GM23338 (cell line): ENCODE measurements at regions not wholly inside any gene's neighbourhood (a gene's known extent, or its start where the extent isn't known, plus 50 kb on each side); places are given as distances from the start of the nearest gene placed in this dataset.

ENCODE experiments used
- ATAC-seq: fragments of 200-7000 bp; cut with Tn5 transposase; 3 replicates; pipeline ENCODE4 v1.9.1; 2020
- DNase-seq: peaks from one replicate; pipeline ENCODE4 v3.0.0-alpha.2; 2015; ENCODE audit warnings: low spot score
- H2AFZ ChIP-seq: fragments of 200-600 bp; sonication (generic); 2 replicates; pipeline ENCODE4 v1.8.0; 2016; ENCODE audit warnings: antibody characterized with exemption, mild to moderate bottlenecking, moderate library complexity
- H3F3A ChIP-seq: fragments of 200-600 bp; sonication (generic); replicated peaks from 2 replicates; pipeline ENCODE4 v1.8.0; 2017; ENCODE audit warnings: antibody characterized with exemption, mixed run types, low read depth
- H3K27ac ChIP-seq: fragments of 200-600 bp; sonication (generic); 2 replicates; pipeline ENCODE4 v1.6.1; 2016; ENCODE audit warnings: low read depth
- H3K27me3 ChIP-seq: fragments of 200-600 bp; sonication (generic); 2 replicates; pipeline ENCODE4 v1.8.0; 2016; ENCODE audit warnings: mild to moderate bottlenecking, mixed run types, moderate library complexity; ENCODE audit not compliant: insufficient read depth
- H3K36me3 ChIP-seq: fragments of 200-600 bp; sonication (generic); 2 replicates; pipeline ENCODE4 v1.8.0; 2016; ENCODE audit warnings: mild to moderate bottlenecking; ENCODE audit not compliant: insufficient read depth
- H3K4me1 ChIP-seq: fragments of 200-600 bp; sonication (generic); 2 replicates; pipeline ENCODE4 v1.8.0; 2016; ENCODE audit warnings: mild to moderate bottlenecking, moderate library complexity; ENCODE audit not compliant: insufficient read depth
- H3K4me2 ChIP-seq: fragments of 200-600 bp; sonication (generic); 2 replicates; pipeline ENCODE4 v1.7.1; 2017; ENCODE audit warnings: mixed run types
- H3K4me3 ChIP-seq: fragments of 200-600 bp; sonication (generic); 2 replicates; pipeline ENCODE4 v1.6.1; 2016; ENCODE audit warnings: mixed run types
- H3K79me2 ChIP-seq: fragments of 200-600 bp; sonication (generic); replicated peaks from 2 replicates; pipeline ENCODE4 v1.8.0; 2017; ENCODE audit warnings: mild to moderate bottlenecking; ENCODE audit not compliant: insufficient read depth
- H3K9me2 ChIP-seq: fragments of 200-600 bp; sonication (generic); 2 replicates; pipeline ENCODE4 v1.8.0; 2017; ENCODE audit not compliant: insufficient read depth
- H4K20me1 ChIP-seq: fragments of 200-600 bp; sonication (generic); replicated peaks from 2 replicates; pipeline ENCODE4 v1.8.0; 2017; ENCODE audit warnings: mild to moderate bottlenecking; ENCODE audit not compliant: insufficient read depth
- H3K27ac Mint-ChIP-seq: 2 replicates; pipeline ENCODE4 v1.8.0; 2020; ENCODE audit warnings: inconsistent platforms, mild to moderate bottlenecking, moderate library complexity, mixed read lengths
- H3K27me3 Mint-ChIP-seq: 3 replicates; pipeline ENCODE4 v1.8.0; 2022; ENCODE audit warnings: low read depth, mild to moderate bottlenecking, moderate library complexity, mixed read lengths, inconsistent platforms; ENCODE audit not compliant: insufficient read depth, poor library complexity
- H3K36me3 Mint-ChIP-seq: 3 replicates; pipeline ENCODE4 v1.8.0; 2021; ENCODE audit warnings: low read depth, mild to moderate bottlenecking, inconsistent platforms, moderate library complexity, mixed read lengths
- H3K4me1 Mint-ChIP-seq: 3 replicates; pipeline ENCODE4 v1.8.0; 2020; ENCODE audit warnings: mild to moderate bottlenecking, inconsistent platforms, mixed read lengths
- H3K4me3 Mint-ChIP-seq: 3 replicates; pipeline ENCODE4 v1.8.0; 2021; ENCODE audit warnings: moderate library complexity, mild to moderate bottlenecking, inconsistent platforms, mixed read lengths
- H3K9me3 Mint-ChIP-seq: 3 replicates; pipeline ENCODE4 v1.8.0; 2020; ENCODE audit warnings: moderate library complexity, mild to moderate bottlenecking, inconsistent platforms, mixed read lengths
- EZH2 ChIP-seq: fragments of 200-600 bp; sonication (generic); IDR thresholded peaks from one replicate; pipeline ENCODE4 v1.8.0; 2017; ENCODE audit warnings: antibody characterized with exemption, mild to moderate bottlenecking, low read depth; ENCODE audit not compliant: unreplicated experiment
- EZH2phosphoT487 ChIP-seq: fragments of 200-600 bp; sonication (generic); IDR thresholded peaks from one replicate; pipeline ENCODE4 v1.8.1; 2018; ENCODE audit warnings: antibody characterized with exemption; ENCODE audit not compliant: unreplicated experiment
- JUNB ChIP-seq: IDR thresholded peaks from one replicate; pipeline ENCODE4 v1.6.1; 2016; ENCODE audit warnings: antibody characterized with exemption; ENCODE audit not compliant: unreplicated experiment
- NANOG ChIP-seq: IDR thresholded peaks from 2 replicates; pipeline ENCODE4 v1.6.1; 2016; ENCODE audit warnings: antibody characterized with exemption, borderline replicate concordance
- POLR2AphosphoS5 ChIP-seq: IDR thresholded peaks from 2 replicates; pipeline ENCODE4 v1.6.1; 2016; ENCODE audit warnings: antibody characterized with exemption, low read depth
- ZNF114 ChIP-seq: fragments of 250-450 bp; sonication (Bioruptor Pico); IDR thresholded peaks from 2 replicates; pipeline ENCODE4 v1.5.0; 2020; ENCODE audit warnings: mild to moderate bottlenecking, moderate library complexity
- ZNF331 ChIP-seq: fragments of 250-450 bp; sonication (Bioruptor Pico); IDR thresholded peaks from 2 replicates; pipeline ENCODE4 v1.5.0; 2020; ENCODE audit warnings: low read depth, mild to moderate bottlenecking, moderate library complexity
- TF ChIP-seq, protein P1 (sequence below), 2 experiments: fragments of 200-600 bp in 1 of 2; sonication (generic) in 1 of 2; conservative IDR thresholded peaks; 2 replicates each; pipeline versions ENCODE4 v1.5.1 to v1.6.1; 2016 to 2017; ENCODE audit warnings: antibody characterized with exemption in 2 of 2, low read depth in 2 of 2, mild to moderate bottlenecking in 2 of 2, moderate library complexity in 1 of 2
- TF ChIP-seq, protein P2 (sequence below): IDR thresholded peaks from 2 replicates; pipeline ENCODE4 v1.6.1; 2016; ENCODE audit warnings: antibody characterized with exemption
- TF ChIP-seq, protein P3 (sequence below): fragments of 250-450 bp; sonication (Bioruptor Pico); IDR thresholded peaks from 2 replicates; pipeline ENCODE4 v1.5.0; 2020; ENCODE audit warnings: mild to moderate bottlenecking, moderate library complexity

DNA sequence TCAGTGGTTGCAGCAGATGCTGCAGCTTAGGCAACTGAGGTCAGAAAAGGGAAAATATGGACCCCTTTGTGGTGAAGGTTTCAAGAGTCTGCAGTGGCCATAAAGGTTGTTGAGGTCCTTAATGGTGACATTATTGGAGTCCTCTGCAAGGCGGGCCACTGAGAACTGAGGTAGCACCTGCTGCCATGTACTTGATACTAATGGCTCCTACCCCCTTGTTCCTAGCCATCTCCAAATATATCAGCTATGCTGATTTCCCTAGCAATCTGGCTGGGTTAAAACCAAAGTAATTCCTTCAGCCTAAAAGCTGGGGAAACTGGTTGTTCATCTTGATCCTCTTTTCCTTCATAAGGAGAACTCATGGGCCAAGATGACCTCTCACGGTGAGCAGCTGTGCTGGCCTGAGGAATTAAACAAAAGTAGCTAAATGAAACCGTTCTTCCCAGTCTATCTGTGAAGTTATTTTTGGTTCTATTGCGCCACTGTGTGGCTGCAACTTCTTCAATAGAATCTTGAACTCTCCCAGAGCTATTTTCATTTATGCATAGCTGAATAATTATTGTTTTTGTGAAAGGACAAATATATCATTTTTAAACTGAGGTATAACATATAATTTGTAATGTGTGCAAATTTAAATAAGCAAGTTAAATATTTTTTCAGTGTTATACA, 76.1 kb upstream of the PLSCR4 start:
- no peak for TF ChIP-seq POLR2AphosphoS5
- TF ChIP-seq, protein P1, sequence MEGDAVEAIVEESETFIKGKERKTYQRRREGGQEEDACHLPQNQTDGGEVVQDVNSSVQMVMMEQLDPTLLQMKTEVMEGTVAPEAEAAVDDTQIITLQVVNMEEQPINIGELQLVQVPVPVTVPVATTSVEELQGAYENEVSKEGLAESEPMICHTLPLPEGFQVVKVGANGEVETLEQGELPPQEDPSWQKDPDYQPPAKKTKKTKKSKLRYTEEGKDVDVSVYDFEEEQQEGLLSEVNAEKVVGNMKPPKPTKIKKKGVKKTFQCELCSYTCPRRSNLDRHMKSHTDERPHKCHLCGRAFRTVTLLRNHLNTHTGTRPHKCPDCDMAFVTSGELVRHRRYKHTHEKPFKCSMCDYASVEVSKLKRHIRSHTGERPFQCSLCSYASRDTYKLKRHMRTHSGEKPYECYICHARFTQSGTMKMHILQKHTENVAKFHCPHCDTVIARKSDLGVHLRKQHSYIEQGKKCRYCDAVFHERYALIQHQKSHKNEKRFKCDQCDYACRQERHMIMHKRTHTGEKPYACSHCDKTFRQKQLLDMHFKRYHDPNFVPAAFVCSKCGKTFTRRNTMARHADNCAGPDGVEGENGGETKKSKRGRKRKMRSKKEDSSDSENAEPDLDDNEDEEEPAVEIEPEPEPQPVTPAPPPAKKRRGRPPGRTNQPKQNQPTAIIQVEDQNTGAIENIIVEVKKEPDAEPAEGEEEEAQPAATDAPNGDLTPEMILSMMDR (conservative IDR thresholded peaks at IDR 0.05; ENCODE audit: low read depth in 2 of 2), result peak; percentile 65 to 74
- Mint-ChIP-seq H3K9me3 (0 out of 3 replicates have a peak, but pooled peaks cover 2% of the 10 kb centered on the region), H3K27me3 (no peaks in the 10 kb centered on the region), H3K27ac (no peak overlapping the region), H3K36me3 (peaks cover 4% of the 10 kb centered on the region; the same call in 1 of the 3 replicates), H3K4me3 (no peak overlapping the region), H3K4me1 (no peaks in the 10 kb centered on the region)
- Histone ChIP-seq H3K9me2 (0 out of 2 replicates have a peak, but pooled peaks cover 6% of the 10 kb centered on the region), H3K4me2 (no peak overlapping the region), H3K4me1 (no peaks in the 10 kb centered on the region), H3F3A (no peaks in the 10 kb centered on the region), H2AFZ (peak overlapping the region; percentile 12; the same call in 1 of the 2 replicates), H3K27me3 (no peaks in the 10 kb centered on the region), H3K79me2 (no peaks in the 10 kb centered on the region), H3K36me3 (no peaks in the 10 kb centered on the region), H3K4me3 (no peak overlapping the region), H3K27ac (no peak overlapping the region), H4K20me1 (no peaks in the 10 kb centered on the region)
- peak; percentile 40 for DNase-seq
- ATAC-seq, result peak; percentile 60

DNA sequence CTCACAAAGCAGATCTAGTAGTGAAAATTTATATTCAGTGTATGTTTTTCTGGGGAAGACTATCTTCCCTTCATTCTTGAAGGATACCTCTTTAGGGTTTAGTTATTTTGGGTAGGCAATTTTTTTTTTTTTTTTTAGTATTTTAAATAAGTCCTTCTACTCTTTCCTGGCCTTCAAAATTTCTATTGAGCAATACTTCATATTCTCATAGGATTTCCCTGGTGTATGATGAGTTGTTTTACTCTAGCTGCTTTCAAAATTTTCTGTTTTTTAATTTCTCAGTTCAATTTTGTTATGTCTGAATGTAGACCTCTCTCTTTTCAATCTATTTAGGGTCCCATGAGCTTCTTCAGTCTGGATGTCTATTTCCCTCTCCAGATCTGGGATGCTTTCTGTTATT, 74.3 kb upstream of the PLSCR4 start:
- H3K27ac Mint-ChIP-seq, result no peak overlapping the region
- no peaks in the 10 kb centered on the region for H3K27me3 ChIP-seq
- H3K27me3 Mint-ChIP-seq, result peaks cover 1% of the 10 kb centered on the region
- no peaks in the 10 kb centered on the region for H3K4me1 Mint-ChIP-seq
- no peaks in the 10 kb centered on the region for H3K4me1 ChIP-seq
- no peak overlapping the region for H3K27ac ChIP-seq
- H3K4me2 ChIP-seq, result no peak overlapping the region
- H3K36me3 ChIP-seq, result no peaks in the 10 kb centered on the region
- ATAC-seq, result no peak
- H3K79me2 ChIP-seq, result no peaks in the 10 kb centered on the region
- H3K9me3 Mint-ChIP-seq, result 0 out of 3 replicates have a peak, but pooled peaks cover 2% of the 10 kb centered on the region
- H4K20me1 ChIP-seq, result no peaks in the 10 kb centered on the region
- no peak overlapping the region for H2AFZ ChIP-seq
- H3K4me3 ChIP-seq, result no peak overlapping the region
- 0 out of 2 replicates have a peak, but pooled peaks cover 6% of the 10 kb centered on the region for H3K9me2 ChIP-seq
- no peak overlapping the region for H3K4me3 Mint-ChIP-seq
- no peak for DNase-seq
- peaks cover 4% of the 10 kb centered on the region; the same call in 1 of the 3 replicates for H3K36me3 Mint-ChIP-seq
- H3F3A ChIP-seq, result no peaks in the 10 kb centered on the region
- no peak for TF ChIP-seq EZH2phosphoT487
- TF ChIP-seq, protein P2, sequence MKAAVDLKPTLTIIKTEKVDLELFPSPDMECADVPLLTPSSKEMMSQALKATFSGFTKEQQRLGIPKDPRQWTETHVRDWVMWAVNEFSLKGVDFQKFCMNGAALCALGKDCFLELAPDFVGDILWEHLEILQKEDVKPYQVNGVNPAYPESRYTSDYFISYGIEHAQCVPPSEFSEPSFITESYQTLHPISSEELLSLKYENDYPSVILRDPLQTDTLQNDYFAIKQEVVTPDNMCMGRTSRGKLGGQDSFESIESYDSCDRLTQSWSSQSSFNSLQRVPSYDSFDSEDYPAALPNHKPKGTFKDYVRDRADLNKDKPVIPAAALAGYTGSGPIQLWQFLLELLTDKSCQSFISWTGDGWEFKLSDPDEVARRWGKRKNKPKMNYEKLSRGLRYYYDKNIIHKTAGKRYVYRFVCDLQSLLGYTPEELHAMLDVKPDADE, result no peak
- no peak for TF ChIP-seq ZNF114 (CRISPR knock-in tag)
- no peak for TF ChIP-seq JUNB
- TF ChIP-seq NANOG, result no peak
- TF ChIP-seq, protein P3, sequence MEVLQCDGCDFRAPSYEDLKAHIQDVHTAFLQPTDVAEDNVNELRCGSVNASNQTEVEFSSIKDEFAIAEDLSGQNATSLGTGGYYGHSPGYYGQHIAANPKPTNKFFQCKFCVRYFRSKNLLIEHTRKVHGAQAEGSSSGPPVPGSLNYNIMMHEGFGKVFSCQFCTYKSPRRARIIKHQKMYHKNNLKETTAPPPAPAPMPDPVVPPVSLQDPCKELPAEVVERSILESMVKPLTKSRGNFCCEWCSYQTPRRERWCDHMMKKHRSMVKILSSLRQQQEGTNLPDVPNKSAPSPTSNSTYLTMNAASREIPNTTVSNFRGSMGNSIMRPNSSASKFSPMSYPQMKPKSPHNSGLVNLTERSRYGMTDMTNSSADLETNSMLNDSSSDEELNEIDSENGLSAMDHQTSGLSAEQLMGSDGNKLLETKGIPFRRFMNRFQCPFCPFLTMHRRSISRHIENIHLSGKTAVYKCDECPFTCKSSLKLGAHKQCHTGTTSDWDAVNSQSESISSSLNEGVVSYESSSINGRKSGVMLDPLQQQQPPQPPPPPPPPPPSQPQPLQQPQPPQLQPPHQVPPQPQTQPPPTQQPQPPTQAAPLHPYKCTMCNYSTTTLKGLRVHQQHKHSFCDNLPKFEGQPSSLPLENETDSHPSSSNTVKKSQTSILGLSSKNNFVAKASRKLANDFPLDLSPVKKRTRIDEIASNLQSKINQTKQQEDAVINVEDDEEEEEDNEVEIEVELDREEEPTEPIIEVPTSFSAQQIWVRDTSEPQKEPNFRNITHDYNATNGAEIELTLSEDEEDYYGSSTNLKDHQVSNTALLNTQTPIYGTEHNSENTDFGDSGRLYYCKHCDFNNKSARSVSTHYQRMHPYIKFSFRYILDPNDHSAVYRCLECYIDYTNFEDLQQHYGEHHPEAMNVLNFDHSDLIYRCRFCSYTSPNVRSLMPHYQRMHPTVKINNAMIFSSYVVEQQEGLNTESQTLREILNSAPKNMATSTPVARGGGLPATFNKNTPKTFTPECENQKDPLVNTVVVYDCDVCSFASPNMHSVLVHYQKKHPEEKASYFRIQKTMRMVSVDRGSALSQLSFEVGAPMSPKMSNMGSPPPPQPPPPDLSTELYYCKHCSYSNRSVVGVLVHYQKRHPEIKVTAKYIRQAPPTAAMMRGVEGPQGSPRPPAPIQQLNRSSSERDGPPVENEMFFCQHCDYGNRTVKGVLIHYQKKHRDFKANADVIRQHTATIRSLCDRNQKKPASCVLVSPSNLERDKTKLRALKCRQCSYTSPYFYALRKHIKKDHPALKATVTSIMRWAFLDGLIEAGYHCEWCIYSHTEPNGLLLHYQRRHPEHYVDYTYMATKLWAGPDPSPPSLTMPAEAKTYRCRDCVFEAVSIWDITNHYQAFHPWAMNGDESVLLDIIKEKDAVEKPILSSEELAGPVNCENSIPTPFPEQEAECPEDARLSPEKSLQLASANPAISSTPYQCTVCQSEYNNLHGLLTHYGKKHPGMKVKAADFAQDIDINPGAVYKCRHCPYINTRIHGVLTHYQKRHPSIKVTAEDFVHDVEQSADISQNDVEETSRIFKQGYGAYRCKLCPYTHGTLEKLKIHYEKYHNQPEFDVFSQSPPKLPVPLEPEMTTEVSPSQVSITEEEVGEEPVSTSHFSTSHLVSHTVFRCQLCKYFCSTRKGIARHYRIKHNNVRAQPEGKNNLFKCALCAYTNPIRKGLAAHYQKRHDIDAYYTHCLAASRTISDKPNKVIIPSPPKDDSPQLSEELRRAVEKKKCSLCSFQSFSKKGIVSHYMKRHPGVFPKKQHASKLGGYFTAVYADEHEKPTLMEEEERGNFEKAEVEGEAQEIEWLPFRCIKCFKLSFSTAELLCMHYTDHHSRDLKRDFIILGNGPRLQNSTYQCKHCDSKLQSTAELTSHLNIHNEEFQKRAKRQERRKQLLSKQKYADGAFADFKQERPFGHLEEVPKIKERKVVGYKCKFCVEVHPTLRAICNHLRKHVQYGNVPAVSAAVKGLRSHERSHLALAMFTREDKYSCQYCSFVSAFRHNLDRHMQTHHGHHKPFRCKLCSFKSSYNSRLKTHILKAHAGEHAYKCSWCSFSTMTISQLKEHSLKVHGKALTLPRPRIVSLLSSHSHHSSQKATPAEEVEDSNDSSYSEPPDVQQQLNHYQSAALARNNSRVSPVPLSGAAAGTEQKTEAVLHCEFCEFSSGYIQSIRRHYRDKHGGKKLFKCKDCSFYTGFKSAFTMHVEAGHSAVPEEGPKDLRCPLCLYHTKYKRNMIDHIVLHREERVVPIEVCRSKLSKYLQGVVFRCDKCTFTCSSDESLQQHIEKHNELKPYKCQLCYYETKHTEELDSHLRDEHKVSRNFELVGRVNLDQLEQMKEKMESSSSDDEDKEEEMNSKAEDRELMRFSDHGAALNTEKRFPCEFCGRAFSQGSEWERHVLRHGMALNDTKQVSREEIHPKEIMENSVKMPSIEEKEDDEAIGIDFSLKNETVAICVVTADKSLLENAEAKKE, result no peak
- TF ChIP-seq EZH2, result no peak
- TF ChIP-seq, protein P1 (conservative IDR thresholded peaks at IDR 0.05; ENCODE audit: low read depth in 2 of 2), result no peak
- no peak for TF ChIP-seq ZNF331 (CRISPR knock-in tag)
